Activated B cell treated with CpG ODN at 0.5 μM for 24 hours (primary cell): ENCODE measurements at regions not wholly inside any gene's neighbourhood (a gene's known extent, or its start where the extent isn't known, plus 50 kb on each side); places are given as distances from the start of the nearest gene placed in this dataset.
"Not testable (repeated sequence)": the region's sequence is repeated elsewhere in the genome, so short reads cannot be mapped to it uniquely, and the experiment has no call there.

ENCODE experiments used
- ATAC-seq: fragments of 200-7000 bp; cut with Tn5 transposase; one replicate; pipeline ENCODE4 v1.10.0; 2021; ENCODE audit warnings: low read depth, mild to moderate bottlenecking, moderate library complexity
- CTCF ChIA-PET: fragments of 350-600 bp; sonication (Branson Sonifier 250); formaldehyde crosslinking; loops from one replicate; lab custom pipeline; 2021; ENCODE audit warnings: antibody characterized with exemption; lab: Charles Lee
- POLR2A ChIA-PET: fragments of 350-600 bp; sonication (Branson Sonifier 250); formaldehyde crosslinking; loops from one replicate; lab custom pipeline; 2021; ENCODE audit warnings: antibody characterized with exemption; lab: Charles Lee
- DNase-seq: peaks from one replicate; pipeline ENCODE4 v3.0.0; 2022
- H3K27ac Mint-ChIP-seq: one replicate; pipeline ENCODE4 v1.8.0; 2020; ENCODE audit warnings: mixed read lengths
- H3K27me3 Mint-ChIP-seq: one replicate; pipeline ENCODE4 v1.8.0; 2021; ENCODE audit warnings: mixed read lengths
- H3K36me3 Mint-ChIP-seq: one replicate; pipeline ENCODE4 v1.8.0; 2021; ENCODE audit warnings: low read depth, mixed read lengths
- H3K4me1 Mint-ChIP-seq: one replicate; pipeline ENCODE4 v1.8.0; 2021; ENCODE audit warnings: mixed read lengths
- H3K4me3 Mint-ChIP-seq: one replicate; pipeline ENCODE4 v1.8.0; 2020; ENCODE audit warnings: mild to moderate bottlenecking, mixed read lengths
- H3K9me3 Mint-ChIP-seq: one replicate; pipeline ENCODE4 v1.8.0; 2020; ENCODE audit warnings: mixed read lengths
- CTCF ChIP-seq: fragments of 200-600 bp; IDR thresholded peaks from one replicate; pipeline ENCODE4 v1.8.0; 2022; ENCODE audit warnings: antibody characterized with exemption, mild to moderate bottlenecking
- intact Hi-C: fragments of 100-400 bp; cut with micrococcal nuclease; formaldehyde crosslinking; loops from one replicate; pipeline ENCODE4 v1.15.1; 2024

- DNase-seq (no peak), ATAC-seq (no peak)
- peaks cover 10% of the 10 kb centered on the region for H3K9me3 Mint-ChIP-seq
- H3K27ac Mint-ChIP-seq: no peak overlapping the region
- no peak for TF ChIP-seq CTCF
- no peaks in the 10 kb centered on the region for H3K36me3 Mint-ChIP-seq
- intact Hi-C loops: no loop called here
- ChIA-PET CTCF (no interaction called here), POLR2A (no interaction called here)
- H3K4me3 Mint-ChIP-seq: no peak overlapping the region
- no peaks in the 10 kb centered on the region for H3K27me3 Mint-ChIP-seq
- no peaks in the 10 kb centered on the region for H3K4me1 Mint-ChIP-seq
Observed at GRCh38 chr4:174055344-174055743, 228.1 kb downstream of the FBXO8 start.

DNA sequence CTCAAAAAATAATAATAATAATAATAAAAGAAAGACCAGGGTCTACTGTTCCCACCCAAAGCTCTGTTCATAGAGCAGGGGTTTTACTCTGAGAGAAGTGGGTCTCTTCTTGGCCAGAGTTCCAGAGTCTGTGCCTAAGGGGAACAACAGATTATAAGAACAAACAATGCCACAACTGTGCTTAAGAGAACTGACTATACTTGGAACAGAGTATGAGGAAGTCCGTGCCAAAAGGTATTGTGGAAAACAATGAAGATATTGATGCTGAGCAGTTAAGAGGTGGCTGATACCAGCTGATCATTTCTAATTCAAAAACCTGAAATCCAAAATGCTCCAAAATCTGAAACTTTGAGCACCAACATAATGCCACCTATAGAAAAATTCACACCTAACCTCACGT, 229.6 kb downstream of the FBXO8 start:
- intact Hi-C loops: no loop called here
- Mint-ChIP-seq H3K4me3 (no peak overlapping the region), H3K27ac (no peak overlapping the region), H3K27me3 (no peaks in the 10 kb centered on the region), H3K4me1 (no peaks in the 10 kb centered on the region), H3K36me3 (no peaks in the 10 kb centered on the region), H3K9me3 (peaks cover 10% of the 10 kb centered on the region)
- DNase-seq (no peak), ATAC-seq (no peak)
- CTCF ChIA-PET: no interaction called here
- TF ChIP-seq CTCF: no peak
- POLR2A ChIA-PET: no interaction called here

DNA sequence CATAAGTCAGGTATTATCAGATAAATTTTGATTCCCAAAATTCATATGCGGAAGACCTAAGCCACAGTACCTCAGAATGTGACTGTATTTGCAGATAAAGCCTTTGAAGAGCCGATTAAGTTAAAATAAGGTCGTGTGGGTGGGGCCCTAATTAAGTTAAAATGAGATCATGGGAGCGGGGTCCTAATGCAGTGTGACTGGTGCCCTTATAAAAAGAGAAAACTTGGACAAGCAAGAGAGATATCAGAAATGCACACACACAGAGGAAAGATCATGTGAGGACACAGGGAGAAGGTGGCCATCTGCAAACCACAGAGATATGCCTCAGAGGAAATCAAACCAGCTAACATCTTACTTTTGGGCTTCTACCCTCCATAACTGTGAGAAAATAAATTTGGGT, 236.1 kb downstream of the FBXO8 start:
- H3K27me3 Mint-ChIP-seq: no peaks in the 10 kb centered on the region
- no peak overlapping the region for H3K4me3 Mint-ChIP-seq
- no peak for TF ChIP-seq CTCF
- no peak for ATAC-seq
- POLR2A ChIA-PET: no interaction called here
- H3K36me3 Mint-ChIP-seq: no peaks in the 10 kb centered on the region
- no peaks in the 10 kb centered on the region for H3K4me1 Mint-ChIP-seq
- no peak overlapping the region for H3K27ac Mint-ChIP-seq
- CTCF ChIA-PET: no interaction called here
- intact Hi-C loops: no loop called here
- no peaks in the 10 kb centered on the region for H3K9me3 Mint-ChIP-seq
- no peak for DNase-seq

- H3K27ac Mint-ChIP-seq, H3K36me3 Mint-ChIP-seq, POLR2A ChIA-PET, CTCF ChIA-PET, H3K9me3 Mint-ChIP-seq, ATAC-seq, DNase-seq, intact Hi-C loops, H3K4me1 Mint-ChIP-seq, H3K4me3 Mint-ChIP-seq, H3K27me3 Mint-ChIP-seq: not testable (repeated sequence)
Observed at GRCh38 chr4:174045829-174046228, 237.6 kb downstream of the FBXO8 start.

- no peak overlapping the region for H3K27ac Mint-ChIP-seq
- H3K4me3 Mint-ChIP-seq: no peak overlapping the region
- H3K27me3 Mint-ChIP-seq: no peaks in the 10 kb centered on the region
- intact Hi-C loops: no loop called here
- POLR2A ChIA-PET: no interaction called here
- H3K36me3 Mint-ChIP-seq: no peaks in the 10 kb centered on the region
- CTCF ChIA-PET: no interaction called here
- no peak for ATAC-seq
- no peak for TF ChIP-seq CTCF
- no peak for DNase-seq
- H3K4me1 Mint-ChIP-seq: no peaks in the 10 kb centered on the region
- H3K9me3 Mint-ChIP-seq: no peaks in the 10 kb centered on the region
Observed at GRCh38 chr4:174045381-174045780, 238.1 kb downstream of the FBXO8 start.

- Mint-ChIP-seq H3K4me3 (no peak overlapping the region), H3K9me3 (no peaks in the 10 kb centered on the region), H3K36me3 (no peaks in the 10 kb centered on the region), H3K4me1 (no peaks in the 10 kb centered on the region), H3K27me3 (no peaks in the 10 kb centered on the region), H3K27ac (no peak overlapping the region)
- ATAC-seq (no peak), DNase-seq (no peak)
- no peak for TF ChIP-seq CTCF
- ChIA-PET CTCF (no interaction called here), POLR2A (no interaction called here)
- intact Hi-C loops: no loop called here
Observed at GRCh38 chr4:174041555-174042105, 241.8 kb downstream of the FBXO8 start.
